ENCODE measurements at regions not wholly inside any gene's neighbourhood (a gene's known extent, or its start where the extent isn't known, plus 50 kb on each side); places are given as distances from the start of the nearest gene placed in this dataset.

DNA sequence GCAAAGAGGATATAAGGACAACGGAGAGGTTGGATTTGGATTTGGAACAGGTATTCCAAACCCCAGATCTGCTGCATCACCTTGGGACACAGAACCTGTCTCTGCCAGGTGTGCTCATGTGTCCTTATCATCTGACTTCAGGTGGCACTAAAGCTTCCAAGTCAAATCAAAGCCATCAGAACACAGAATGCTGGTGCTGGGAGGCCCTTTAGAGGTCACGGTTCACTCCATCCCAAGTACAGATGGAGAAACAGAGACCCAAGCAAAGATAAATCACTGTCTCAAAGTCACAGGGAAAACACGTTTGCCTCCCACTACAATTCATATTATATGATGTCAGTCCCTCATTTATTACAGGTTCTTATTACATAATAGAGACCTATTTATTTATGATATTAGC is 72.8 kb downstream of the HES1 start:
- Histone ChIP-seq H3K27me3 (ENCODE audit: insufficient read depth, low read length) (no peaks in the 10 kb centered on the region), H2AK5ac (ENCODE audit: insufficient read length, low read length) (no peak overlapping the region), H2BK120ac (ENCODE audit: low read depth, low read length, poor library complexity, severe bottlenecking) (no peak overlapping the region), H2BK12ac (ENCODE audit: insufficient read length, low read depth, low read length) (no peak overlapping the region), H3K56ac (ENCODE audit: insufficient read length, low read depth, low read length) (no peak overlapping the region), H3T11ph (ENCODE audit: low read length) (no peak overlapping the region), H2BK20ac (ENCODE audit: low read depth, low read length, poor library complexity, severe bottlenecking) (no peak overlapping the region), H3K27ac (ENCODE audit: insufficient read length, low read depth, low read length) (no peak overlapping the region), H3K79me1 (ENCODE audit: insufficient read depth, low read depth, low read length, poor library complexity, severe bottlenecking) (no peaks in the 10 kb centered on the region), H2AFZ (ENCODE audit: low read length) (no peak overlapping the region), H4K91ac (ENCODE audit: insufficient read length, low read depth, low read length) (no peak overlapping the region), H3K79me2 (ENCODE audit: insufficient read depth, low read length) (no peaks in the 10 kb centered on the region), H3K4me1 (ENCODE audit: insufficient read depth, low read length) (peaks cover 12% of the 10 kb centered on the region; the same call in 1 of the 2 replicates), H3K4ac (ENCODE audit: low read depth, low read length) (no peak overlapping the region), H4K20me1 (ENCODE audit: control insufficient read depth, insufficient read depth, insufficient read length) (no peaks in the 10 kb centered on the region), H3K18ac (ENCODE audit: insufficient read length, low read depth, low read length) (no peak overlapping the region), H2BK15ac (ENCODE audit: low read depth, low read length) (no peak overlapping the region), H3K9ac (ENCODE audit: extremely low read depth, insufficient read length, low read length) (no peak overlapping the region), H4K5ac (ENCODE audit: insufficient read length, low read depth, low read length) (no peak overlapping the region), H3K4me2 (ENCODE audit: insufficient read depth, insufficient read length, low read length) (no peak overlapping the region), H3K14ac (ENCODE audit: insufficient read depth, low read length) (no peak overlapping the region), H3K23ac (ENCODE audit: insufficient read length, low read depth, low read length) (no peak overlapping the region), H4K8ac (replicated peaks; ENCODE audit: insufficient read length, low read depth, low read length) (no peak overlapping the region), H3K9me3 (ENCODE audit: control insufficient read depth, low read depth, low read length) (no peaks in the 10 kb centered on the region), H2BK5ac (ENCODE audit: insufficient read length, low read length) (no peak overlapping the region), H3K23me2 (ENCODE audit: insufficient read length, low read depth, low read length, poor library complexity, severe bottlenecking) (no peaks in the 10 kb centered on the region)
- Mint-ChIP-seq H3K4me1 (peaks cover 49 to 50% of the 10 kb centered on the region in 2 experiments), H3K36me3 (ENCODE audit: insufficient read depth in 1 of 3, low read depth in 3 of 3) (no peaks in the 10 kb centered on the region), H3K27me3 (ENCODE audit: low read depth) (peaks cover 8% of the 10 kb centered on the region), H3K4me3 (no peak overlapping the region), H3K27ac (no peak overlapping the region), H3K9me3 (no peaks in the 10 kb centered on the region; a peak in 1 of 5 replicates)
- DNase-seq: no peak
- no CpG with 5 or more reads among the region's 3 CpGs for WGBS (ENCODE audit: extremely low coverage, insufficient read length, low lambda C conversion rate)
- TF ChIP-seq, protein P1, sequence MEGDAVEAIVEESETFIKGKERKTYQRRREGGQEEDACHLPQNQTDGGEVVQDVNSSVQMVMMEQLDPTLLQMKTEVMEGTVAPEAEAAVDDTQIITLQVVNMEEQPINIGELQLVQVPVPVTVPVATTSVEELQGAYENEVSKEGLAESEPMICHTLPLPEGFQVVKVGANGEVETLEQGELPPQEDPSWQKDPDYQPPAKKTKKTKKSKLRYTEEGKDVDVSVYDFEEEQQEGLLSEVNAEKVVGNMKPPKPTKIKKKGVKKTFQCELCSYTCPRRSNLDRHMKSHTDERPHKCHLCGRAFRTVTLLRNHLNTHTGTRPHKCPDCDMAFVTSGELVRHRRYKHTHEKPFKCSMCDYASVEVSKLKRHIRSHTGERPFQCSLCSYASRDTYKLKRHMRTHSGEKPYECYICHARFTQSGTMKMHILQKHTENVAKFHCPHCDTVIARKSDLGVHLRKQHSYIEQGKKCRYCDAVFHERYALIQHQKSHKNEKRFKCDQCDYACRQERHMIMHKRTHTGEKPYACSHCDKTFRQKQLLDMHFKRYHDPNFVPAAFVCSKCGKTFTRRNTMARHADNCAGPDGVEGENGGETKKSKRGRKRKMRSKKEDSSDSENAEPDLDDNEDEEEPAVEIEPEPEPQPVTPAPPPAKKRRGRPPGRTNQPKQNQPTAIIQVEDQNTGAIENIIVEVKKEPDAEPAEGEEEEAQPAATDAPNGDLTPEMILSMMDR (conservative IDR thresholded peaks at IDR 0.05): no peak

Measured in H9 (cell line).